SJCRH30 (cell line): ENCODE measurements at regions not wholly inside any gene's neighbourhood (a gene's known extent, or its start where the extent isn't known, plus 50 kb on each side); places are given as distances from the start of the nearest gene placed in this dataset.
"Not testable (repeated sequence)": the region's sequence is repeated elsewhere in the genome, so short reads cannot be mapped to it uniquely, and the experiment has no call there.

Source experiments
- DNase-seq, 2 experiments: peaks; one replicate each; pipeline ENCODE4 v3.0.0-alpha.2; 2015 to 2020
- H3K27ac ChIP-seq: fragments of 250-450 bp; sonication (Bioruptor Pico); 2 replicates; pipeline ENCODE4 v1.5.1; 2020; ENCODE audit warnings: mild to moderate bottlenecking, moderate library complexity
- H3K27me3 ChIP-seq: fragments of 250-450 bp; sonication (Bioruptor Pico); 2 replicates; pipeline ENCODE4 v1.5.1; 2020; ENCODE audit warnings: mild to moderate bottlenecking, moderate library complexity
- H3K36me3 ChIP-seq: fragments of 250-450 bp; sonication (Bioruptor Pico); 2 replicates; pipeline ENCODE4 v1.5.1; 2020; ENCODE audit warnings: mild to moderate bottlenecking, moderate library complexity
- H3K4me1 ChIP-seq: fragments of 250-450 bp; sonication (Bioruptor Pico); 2 replicates; pipeline ENCODE4 v1.5.1; 2020; ENCODE audit warnings: mild to moderate bottlenecking, moderate library complexity
- H3K4me3 ChIP-seq: fragments of 250-450 bp; sonication (Bioruptor Pico); 2 replicates; pipeline ENCODE4 v1.5.1; 2020; ENCODE audit warnings: mild to moderate bottlenecking, moderate library complexity
- H3K9me3 ChIP-seq: fragments of 250-450 bp; sonication (Bioruptor Pico); replicated peaks from 2 replicates; pipeline ENCODE4 v1.5.1; 2020; ENCODE audit warnings: mild to moderate bottlenecking, moderate library complexity

DNA sequence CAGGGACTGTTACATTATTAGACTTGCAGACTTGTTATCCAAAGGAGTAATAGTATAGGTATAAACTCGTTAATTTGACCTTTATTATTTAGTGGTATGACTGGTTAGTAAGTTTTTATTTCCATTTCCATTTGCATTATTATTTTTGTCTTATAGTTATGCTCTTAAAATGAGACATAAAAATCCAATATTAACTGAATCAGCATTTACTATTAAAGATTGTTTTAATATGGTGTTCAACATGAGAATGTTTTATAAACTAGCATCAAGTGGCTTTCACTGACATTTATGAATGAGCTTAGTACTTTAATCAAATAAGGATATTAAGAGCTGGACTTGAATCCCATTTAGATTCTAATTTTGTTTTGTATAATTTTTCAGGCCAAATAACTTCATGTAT lies 228.1 kb upstream of the HAND2 start:
- no peaks in the 10 kb centered on the region for H3K27me3 ChIP-seq
- no peak overlapping the region for H3K27ac ChIP-seq
- no peaks in the 10 kb centered on the region for H3K9me3 ChIP-seq
- no peaks in the 10 kb centered on the region for H3K36me3 ChIP-seq
- DNase-seq = no peak
- no peak overlapping the region for H3K4me3 ChIP-seq
- no peaks in the 10 kb centered on the region for H3K4me1 ChIP-seq

DNA sequence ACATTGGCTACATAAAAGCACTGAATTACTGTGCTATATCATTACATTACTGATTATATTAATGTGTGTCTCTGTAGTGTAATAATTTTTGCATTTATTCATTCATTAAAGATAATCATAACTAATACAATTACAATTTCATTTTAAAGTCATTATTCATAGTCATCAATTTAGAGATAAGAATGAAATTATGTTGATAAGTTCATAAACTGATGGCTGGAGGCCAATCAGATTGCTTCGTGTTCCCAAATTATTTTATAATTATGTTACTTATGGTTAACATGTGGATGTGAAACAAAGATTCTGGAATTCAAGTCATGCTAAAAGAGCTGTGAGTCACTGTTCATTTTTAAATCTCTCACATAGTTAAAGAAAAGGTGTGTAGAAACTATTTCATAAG lies 223.4 kb upstream of the HAND2 start:
- Histone ChIP-seq H3K9me3 (no peaks in the 10 kb centered on the region), H3K27ac (no peak overlapping the region), H3K36me3 (no peaks in the 10 kb centered on the region), H3K27me3 (no peaks in the 10 kb centered on the region), H3K4me3 (no peak overlapping the region), H3K4me1 (no peaks in the 10 kb centered on the region)
- DNase-seq = no peak

DNA sequence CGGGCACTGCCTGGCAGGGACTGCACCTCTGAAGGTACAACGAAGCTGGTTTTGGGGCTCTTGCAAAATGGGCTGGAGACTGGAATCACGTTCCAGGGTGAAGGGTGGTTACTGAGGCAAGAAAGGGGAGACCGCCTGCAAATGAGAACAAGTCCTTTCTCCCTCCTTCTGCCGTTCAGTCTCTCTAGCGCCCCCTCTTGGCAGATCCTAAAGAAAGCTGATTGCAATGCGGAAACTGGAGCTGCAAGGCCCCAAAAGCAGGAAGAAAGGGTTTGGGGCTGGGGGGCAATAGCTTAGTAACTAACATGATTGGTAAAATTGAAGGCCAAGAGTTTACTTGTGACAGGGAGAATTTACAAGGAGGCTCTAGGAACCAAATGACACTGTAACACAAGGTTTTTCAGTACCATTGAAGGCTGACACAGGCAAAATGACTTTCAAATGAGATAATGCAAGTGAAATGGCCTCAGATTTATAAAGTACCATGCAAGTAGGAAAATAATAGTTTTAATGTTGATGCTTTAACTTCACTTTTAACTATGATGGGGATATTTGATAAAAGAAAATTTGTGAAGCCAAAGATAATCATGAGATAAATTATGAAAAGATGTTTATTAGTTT lies 222.7 kb upstream of the HAND2 start:
- H3K4me1 ChIP-seq = no peaks in the 10 kb centered on the region

DNA sequence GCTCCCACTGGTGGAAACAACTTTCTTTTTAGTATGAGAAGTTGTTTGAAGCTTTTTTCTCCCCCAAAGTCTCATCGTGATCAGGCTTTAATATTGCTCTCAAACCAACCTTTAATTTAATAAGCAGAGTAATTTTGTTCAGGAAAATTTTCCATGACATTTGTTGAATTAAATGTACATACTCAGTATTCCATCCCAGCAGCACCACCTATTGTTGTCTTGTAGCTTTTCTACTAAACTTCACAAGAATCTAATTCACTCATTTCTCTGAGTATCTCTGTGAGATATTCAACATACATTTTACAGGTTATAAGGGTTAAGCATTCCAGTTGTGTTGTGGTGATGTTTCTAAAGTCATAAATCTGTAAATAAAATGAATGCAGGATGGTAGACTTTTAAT lies 218.3 kb upstream of the HAND2 start:
- Histone ChIP-seq H3K36me3 (no peaks in the 10 kb centered on the region), H3K27ac (no peak overlapping the region)
- DNase-seq = no peak

More for the DNA sequence above, 222.7 kb upstream of the HAND2 start:
- DNase-seq = peak; percentile 38 to 66
- Histone ChIP-seq H3K4me3 (no peak overlapping the region), H3K27ac (no peak overlapping the region), H3K9me3 (no peaks in the 10 kb centered on the region), H3K27me3 (no peaks in the 10 kb centered on the region), H3K36me3 (no peaks in the 10 kb centered on the region)

DNA sequence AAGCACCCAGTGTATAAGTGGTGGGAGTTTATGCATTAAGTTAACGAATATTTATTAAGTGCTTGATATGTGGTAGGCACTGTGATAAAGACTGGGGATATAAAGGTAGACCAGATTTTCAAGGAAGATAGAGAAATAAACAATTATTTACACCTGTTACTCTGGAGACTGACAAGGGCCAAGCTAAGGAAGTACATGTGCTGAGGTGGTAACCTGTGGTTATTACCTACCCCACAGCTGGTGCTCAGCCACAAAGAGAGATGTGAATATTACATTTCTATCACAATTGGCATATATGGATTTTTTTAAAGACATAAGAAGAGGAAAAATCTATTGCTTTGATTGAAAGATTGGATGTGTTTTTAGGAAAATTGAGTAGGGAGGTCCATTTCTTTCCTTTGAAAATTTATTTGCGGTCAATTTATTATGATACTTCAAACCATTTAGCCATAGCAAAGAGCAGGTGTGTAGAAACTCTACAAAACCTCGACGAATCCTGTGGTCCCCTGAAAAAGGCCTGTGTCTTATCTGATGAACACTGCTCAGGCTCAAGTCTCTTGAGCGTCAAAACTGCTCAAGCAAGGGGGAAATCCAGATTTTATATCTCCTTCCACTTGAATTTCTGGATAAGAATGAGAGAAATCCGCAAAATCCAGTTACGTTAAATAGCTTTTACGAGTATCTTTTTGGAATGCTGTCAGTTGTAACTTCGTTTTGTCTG lies 217.7 kb upstream of the HAND2 start:
- Histone ChIP-seq H3K36me3 (no peaks in the 10 kb centered on the region), H3K9me3 (no peaks in the 10 kb centered on the region), H3K4me3 (no peak overlapping the region), H3K27me3 (no peaks in the 10 kb centered on the region), H3K4me1 (no peaks in the 10 kb centered on the region), H3K27ac (no peak overlapping the region)
- DNase-seq = no peak

More for the DNA sequence above, 218.3 kb upstream of the HAND2 start:
- no peaks in the 10 kb centered on the region for H3K4me1 ChIP-seq
- H3K4me3 ChIP-seq = no peak overlapping the region
- H3K27me3 ChIP-seq = no peaks in the 10 kb centered on the region
- no peaks in the 10 kb centered on the region for H3K9me3 ChIP-seq

DNA sequence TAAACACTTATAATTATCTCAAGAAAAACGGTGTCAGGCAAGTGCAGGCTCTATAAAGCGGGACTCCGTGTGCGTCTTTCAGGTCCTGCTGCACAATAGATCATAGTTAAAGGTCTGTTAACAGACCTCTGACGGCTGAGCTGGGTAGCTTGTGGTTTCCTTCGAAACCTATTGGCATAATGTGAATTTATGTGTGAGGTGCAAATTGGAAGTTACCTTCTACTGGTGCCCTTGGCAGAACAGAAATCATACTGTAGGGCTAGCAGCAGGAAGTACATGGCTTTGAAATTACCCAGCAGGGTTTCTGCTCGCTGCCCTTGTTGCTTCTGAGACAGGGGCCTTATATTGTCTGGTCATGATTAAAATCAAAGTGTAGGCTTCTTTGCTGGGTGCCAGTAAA lies 216.4 kb upstream of the HAND2 start:
- Histone ChIP-seq H3K27ac (no peak overlapping the region), H3K4me1 (no peaks in the 10 kb centered on the region), H3K9me3 (no peaks in the 10 kb centered on the region), H3K4me3 (no peak overlapping the region), H3K36me3 (no peaks in the 10 kb centered on the region), H3K27me3 (no peaks in the 10 kb centered on the region)
- DNase-seq = no peak

DNA sequence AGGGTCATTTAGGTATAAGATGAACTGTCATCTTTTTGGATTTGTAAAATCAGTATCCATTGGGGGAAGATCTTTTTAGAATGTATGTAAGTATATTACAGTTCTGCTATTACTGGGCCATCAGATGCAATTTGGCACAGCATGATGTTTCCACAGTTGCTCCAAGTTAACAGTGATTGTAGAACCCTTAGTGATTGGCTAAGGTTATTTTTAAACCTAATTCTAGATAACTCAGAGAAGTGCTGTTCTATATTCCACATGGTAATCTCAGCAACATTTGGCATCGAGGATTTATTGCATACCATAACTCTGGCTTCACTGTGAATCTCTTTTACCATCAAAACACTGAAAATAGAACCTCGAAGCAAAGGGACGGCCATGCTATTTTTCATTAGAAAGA lies 215.7 kb upstream of the HAND2 start:
- H3K4me3 ChIP-seq = no peak overlapping the region
- H3K9me3 ChIP-seq = no peaks in the 10 kb centered on the region
- no peak for DNase-seq
- H3K27me3 ChIP-seq = no peaks in the 10 kb centered on the region
- H3K4me1 ChIP-seq = no peaks in the 10 kb centered on the region
- H3K27ac ChIP-seq = no peak overlapping the region
- H3K36me3 ChIP-seq = no peaks in the 10 kb centered on the region

DNA sequence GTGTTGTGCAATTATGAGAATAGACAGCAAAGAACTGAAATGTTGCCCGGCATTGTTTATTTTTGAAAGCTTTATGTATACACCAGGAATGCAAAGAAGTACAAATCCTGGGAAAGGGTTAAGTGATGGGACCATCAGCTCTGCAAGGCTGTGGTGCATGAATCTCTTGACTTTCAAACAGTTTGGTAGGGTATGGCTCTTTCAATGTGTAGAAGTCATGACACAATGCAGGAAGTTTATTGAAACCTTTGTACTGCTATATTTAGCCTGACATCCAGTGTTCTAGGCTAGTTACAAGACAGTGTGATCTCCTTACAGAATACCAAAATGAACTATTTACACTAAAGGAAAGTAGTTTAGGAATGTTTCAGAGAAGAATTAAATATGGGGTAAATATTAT lies 206.8 kb upstream of the HAND2 start:
- Histone ChIP-seq H3K4me1 (no peaks in the 10 kb centered on the region), H3K9me3 (no peaks in the 10 kb centered on the region), H3K27me3 (no peaks in the 10 kb centered on the region), H3K36me3 (no peaks in the 10 kb centered on the region), H3K27ac (no peak overlapping the region), H3K4me3 (no peak overlapping the region)
- DNase-seq = no peak

DNA sequence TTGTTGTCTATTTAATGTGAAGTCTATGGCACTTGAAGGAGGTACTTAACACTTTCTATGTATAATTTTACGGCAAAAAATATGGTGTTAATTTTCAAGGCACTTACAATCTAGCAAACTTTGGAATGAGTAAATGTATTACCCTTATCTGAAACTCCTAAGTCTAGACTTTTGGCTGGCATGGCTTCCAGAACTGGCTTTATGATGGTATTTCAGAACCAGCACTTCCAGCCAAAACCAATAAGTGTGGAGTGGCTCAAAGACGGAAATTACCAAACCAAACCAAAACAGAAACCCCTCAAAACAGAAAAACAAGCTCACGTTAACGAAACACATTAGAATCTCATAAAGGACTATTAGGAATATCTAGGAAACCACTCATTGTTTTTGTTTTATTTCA lies 205.6 kb upstream of the HAND2 start:
- H3K27ac ChIP-seq = no peak overlapping the region
- H3K36me3 ChIP-seq = no peaks in the 10 kb centered on the region
- no peaks in the 10 kb centered on the region for H3K9me3 ChIP-seq
- H3K4me1 ChIP-seq = no peaks in the 10 kb centered on the region
- H3K4me3 ChIP-seq = no peak overlapping the region
- no peak for DNase-seq
- H3K27me3 ChIP-seq = no peaks in the 10 kb centered on the region

DNA sequence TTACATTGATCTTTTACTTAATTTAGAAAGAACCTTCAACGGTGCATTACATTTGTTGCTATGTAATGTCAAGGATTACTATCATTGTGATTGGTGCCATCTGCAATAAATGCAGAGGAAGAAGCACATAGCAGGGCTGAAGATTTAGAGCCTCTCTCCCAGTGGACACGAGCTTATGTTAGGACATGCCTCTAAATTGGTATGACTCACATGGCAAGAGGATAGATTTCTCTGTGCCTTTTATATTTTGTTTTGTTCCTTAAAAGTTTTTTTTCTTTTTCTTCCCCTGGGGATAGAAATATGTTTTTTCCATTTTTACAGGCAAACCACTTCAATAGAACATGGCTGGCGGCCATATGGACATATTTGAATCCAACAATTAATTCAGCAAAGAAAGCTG lies 205.0 kb upstream of the HAND2 start:
- H3K4me3 ChIP-seq = no peak overlapping the region
- no peak overlapping the region for H3K27ac ChIP-seq
- H3K27me3 ChIP-seq = no peaks in the 10 kb centered on the region
- H3K36me3 ChIP-seq = no peaks in the 10 kb centered on the region
- no peaks in the 10 kb centered on the region for H3K4me1 ChIP-seq
- no peaks in the 10 kb centered on the region for H3K9me3 ChIP-seq
- DNase-seq = no peak

DNA sequence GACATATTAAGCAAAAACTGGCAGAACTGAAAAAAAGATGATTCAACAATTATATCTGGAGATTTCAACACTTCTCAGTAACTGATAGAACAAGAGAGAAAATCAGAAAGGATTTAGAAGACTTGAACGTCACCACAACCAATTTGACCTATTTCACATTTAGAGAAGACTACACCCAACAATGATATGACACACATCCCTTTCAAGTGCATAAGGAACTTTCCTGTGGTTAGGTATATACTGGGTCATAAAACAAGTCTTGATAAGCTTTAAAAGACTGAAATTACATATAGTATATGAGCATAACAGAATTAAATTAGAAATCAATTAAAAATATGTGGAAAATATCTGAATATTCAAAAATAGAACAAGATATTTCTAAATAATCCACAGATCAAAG lies 201.2 kb upstream of the HAND2 start:
- Histone ChIP-seq H3K9me3 (no peaks in the 10 kb centered on the region), H3K27me3 (no peaks in the 10 kb centered on the region), H3K4me3 (no peak overlapping the region)

DNA sequence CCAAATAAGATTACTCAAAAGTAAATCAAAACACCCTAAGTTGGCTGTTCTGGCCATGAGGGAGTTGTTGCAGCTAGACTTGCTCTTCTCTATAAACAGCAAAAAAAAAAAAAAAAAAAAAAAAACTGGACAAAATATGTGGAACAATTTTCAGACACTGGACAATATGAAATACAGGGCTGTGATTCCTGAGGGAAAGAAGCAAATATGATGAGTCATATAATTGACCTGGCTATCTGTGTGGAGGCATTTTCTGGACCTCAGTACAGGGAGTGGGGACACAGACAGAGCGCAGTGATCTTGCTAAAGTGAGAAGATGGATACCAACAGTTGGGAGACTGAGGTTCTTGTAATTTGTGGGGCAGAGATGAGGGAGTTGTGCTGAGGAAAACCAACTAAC lies 192.0 kb upstream of the HAND2 start:
- H3K9me3 ChIP-seq = no peaks in the 10 kb centered on the region
- no peaks in the 10 kb centered on the region for H3K4me1 ChIP-seq
- no peak overlapping the region for H3K27ac ChIP-seq
- H3K4me3 ChIP-seq = no peak overlapping the region
- no peaks in the 10 kb centered on the region for H3K27me3 ChIP-seq
- DNase-seq = no peak
- no peaks in the 10 kb centered on the region for H3K36me3 ChIP-seq

More for the DNA sequence above, 201.2 kb upstream of the HAND2 start:
- Histone ChIP-seq H3K36me3 (no peaks in the 10 kb centered on the region), H3K27ac (no peak overlapping the region), H3K4me1 (no peaks in the 10 kb centered on the region)
- DNase-seq = no peak

DNA sequence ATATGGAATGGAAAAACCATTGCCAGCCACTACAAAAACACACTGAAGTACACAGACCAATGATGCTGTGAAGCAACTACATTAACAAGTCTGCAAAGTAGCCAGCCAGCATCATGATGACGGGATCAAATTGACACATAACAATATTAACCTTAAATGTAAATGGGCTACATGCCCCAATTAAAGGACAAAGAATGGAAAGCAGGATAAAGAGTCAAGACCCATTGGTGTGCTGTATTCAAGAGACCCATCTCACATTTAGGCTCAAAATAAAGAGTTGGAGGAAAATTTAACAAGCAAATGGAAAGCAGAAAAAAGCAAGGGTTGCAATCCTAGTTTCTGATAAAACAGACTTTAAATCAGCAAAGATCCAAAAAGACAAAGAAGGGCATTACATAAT lies 188.5 kb upstream of the HAND2 start:
- not testable (repeated sequence) for H3K36me3 ChIP-seq, H3K4me1 ChIP-seq, H3K9me3 ChIP-seq, DNase-seq, H3K27ac ChIP-seq, H3K27me3 ChIP-seq, H3K4me3 ChIP-seq

DNA sequence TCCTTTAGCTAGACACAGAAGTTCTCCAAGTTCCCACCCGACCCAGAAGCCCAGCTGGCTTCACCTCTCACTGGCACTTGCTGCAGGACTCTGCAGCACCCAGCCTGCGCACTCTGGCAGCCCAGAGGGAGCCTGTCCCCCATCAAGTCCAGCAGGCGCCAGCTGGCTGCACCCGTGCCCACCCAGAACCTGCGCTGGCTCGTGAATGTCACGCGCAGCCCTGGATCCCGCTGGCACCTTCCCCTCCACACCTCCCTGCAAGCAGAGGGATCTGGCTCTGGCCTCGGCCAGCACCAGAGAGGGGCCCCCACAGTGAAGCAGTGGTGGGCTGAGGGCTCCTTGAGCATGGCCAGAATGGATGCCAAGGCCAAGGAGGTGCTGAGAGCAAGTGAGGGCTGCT lies 187.6 kb upstream of the HAND2 start:
- Histone ChIP-seq H3K4me3 (no peak overlapping the region), H3K36me3 (no peaks in the 10 kb centered on the region), H3K27ac (no peak overlapping the region), H3K4me1 (no peaks in the 10 kb centered on the region), H3K9me3 (no peaks in the 10 kb centered on the region), H3K27me3 (no peaks in the 10 kb centered on the region)
- DNase-seq = no peak

DNA sequence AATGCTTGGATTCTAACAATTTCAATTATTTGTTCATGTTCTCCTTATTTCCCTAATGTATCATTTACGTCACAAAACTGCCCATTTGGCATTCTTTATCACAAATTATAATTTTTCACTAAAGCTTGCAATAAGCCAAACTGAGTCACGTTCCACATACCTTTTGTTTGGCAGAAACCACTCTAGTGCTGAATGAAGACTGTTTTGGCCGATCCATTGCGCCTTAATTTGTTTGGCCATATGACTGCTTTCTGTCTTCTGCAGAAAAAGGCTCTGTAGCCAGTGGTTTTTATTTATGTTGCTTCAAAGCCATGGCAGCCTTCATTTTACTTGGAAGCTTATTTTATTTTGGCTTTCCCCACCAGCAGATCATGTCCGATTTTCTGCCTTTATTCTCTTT lies 184.4 kb upstream of the HAND2 start:
- no peaks in the 10 kb centered on the region for H3K9me3 ChIP-seq
- no peak for DNase-seq
- H3K4me3 ChIP-seq = no peak overlapping the region
- no peaks in the 10 kb centered on the region for H3K36me3 ChIP-seq
- no peaks in the 10 kb centered on the region for H3K27me3 ChIP-seq
- H3K27ac ChIP-seq = no peak overlapping the region
- H3K4me1 ChIP-seq = no peaks in the 10 kb centered on the region

DNA sequence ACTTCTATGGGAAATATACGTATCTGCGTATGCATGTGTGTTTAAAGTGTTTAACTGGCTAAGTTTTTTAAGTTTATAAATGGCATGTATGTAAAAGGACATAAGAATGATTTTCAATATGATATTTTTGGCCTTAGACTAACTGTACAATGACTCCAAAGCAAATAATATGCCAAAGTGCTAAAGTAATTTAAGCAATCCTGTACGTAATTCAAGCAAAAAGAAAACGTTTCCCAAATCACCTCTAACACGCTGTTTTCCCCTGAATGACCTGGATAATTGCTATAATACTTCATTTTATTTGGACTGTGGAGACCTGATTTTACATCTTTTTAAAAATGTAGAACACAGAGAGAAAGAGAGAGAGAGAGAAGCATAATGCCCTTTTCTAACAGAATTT lies 183.0 kb upstream of the HAND2 start:
- H3K27ac ChIP-seq = no peak overlapping the region
- H3K27me3 ChIP-seq = no peaks in the 10 kb centered on the region
- H3K4me1 ChIP-seq = no peaks in the 10 kb centered on the region
- no peak for DNase-seq
- H3K4me3 ChIP-seq = no peak overlapping the region
- no peaks in the 10 kb centered on the region for H3K36me3 ChIP-seq
- H3K9me3 ChIP-seq = no peaks in the 10 kb centered on the region
